ENCODE measurements at regions not wholly inside any gene's neighbourhood (a gene's known extent, or its start where the extent isn't known, plus 50 kb on each side); places are given as distances from the start of the nearest gene placed in this dataset.

DNA sequence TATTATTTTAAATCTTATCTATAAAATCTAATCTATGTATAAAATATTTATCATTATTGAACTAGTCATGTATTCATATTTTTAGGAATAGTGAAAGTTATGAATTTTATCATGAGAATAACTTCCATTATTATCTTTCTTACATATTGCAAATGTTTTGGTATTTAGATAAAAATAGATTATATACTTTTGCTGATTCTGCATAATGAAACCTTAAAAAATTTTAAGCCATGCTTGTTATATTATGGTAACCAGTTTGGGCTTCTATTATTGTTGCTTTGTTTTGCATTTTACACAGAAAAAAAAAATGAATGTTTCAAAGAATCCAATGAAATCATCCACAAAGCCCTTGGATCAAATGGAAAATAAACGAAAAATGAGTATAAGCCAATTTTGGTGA lies 772.5 kb downstream of the NR2F1-AS1 start:
- TF ChIP-seq, protein P1, sequence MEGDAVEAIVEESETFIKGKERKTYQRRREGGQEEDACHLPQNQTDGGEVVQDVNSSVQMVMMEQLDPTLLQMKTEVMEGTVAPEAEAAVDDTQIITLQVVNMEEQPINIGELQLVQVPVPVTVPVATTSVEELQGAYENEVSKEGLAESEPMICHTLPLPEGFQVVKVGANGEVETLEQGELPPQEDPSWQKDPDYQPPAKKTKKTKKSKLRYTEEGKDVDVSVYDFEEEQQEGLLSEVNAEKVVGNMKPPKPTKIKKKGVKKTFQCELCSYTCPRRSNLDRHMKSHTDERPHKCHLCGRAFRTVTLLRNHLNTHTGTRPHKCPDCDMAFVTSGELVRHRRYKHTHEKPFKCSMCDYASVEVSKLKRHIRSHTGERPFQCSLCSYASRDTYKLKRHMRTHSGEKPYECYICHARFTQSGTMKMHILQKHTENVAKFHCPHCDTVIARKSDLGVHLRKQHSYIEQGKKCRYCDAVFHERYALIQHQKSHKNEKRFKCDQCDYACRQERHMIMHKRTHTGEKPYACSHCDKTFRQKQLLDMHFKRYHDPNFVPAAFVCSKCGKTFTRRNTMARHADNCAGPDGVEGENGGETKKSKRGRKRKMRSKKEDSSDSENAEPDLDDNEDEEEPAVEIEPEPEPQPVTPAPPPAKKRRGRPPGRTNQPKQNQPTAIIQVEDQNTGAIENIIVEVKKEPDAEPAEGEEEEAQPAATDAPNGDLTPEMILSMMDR (conservative IDR thresholded peaks at IDR 0.05 in 1 of 2, IDR thresholded peaks at IDR 0.05 in 1 of 2; ENCODE audit: extremely low read depth in 1 of 2, insufficient read depth in 1 of 2, low read depth in 1 of 2, low read length in 2 of 2), result no peak
- no peak for TF ChIP-seq EZH2 (IDR thresholded peaks at IDR 0.05; ENCODE audit: borderline replicate concordance, low read length)
